Skin epidermis (tissue), 12 donors: ENCODE measurements at regions not wholly inside any gene's neighbourhood (a gene's known extent, or its start where the extent isn't known, plus 50 kb on each side); places are given as distances from the start of the nearest gene placed in this dataset.

ENCODE experiments used
- H3K27ac ChIP-seq, 21 experiments: fragments of 200-600 bp; sonication (generic) in 11 of 21; one replicate each; pipeline ENCODE4 v1.5.0; 2020; ENCODE audit warnings: mild to moderate bottlenecking in 3 of 21, inconsistent platforms in 2 of 21, moderate library complexity in 2 of 21
- H3K4me3 ChIP-seq, 7 experiments: fragments of 200-600 bp; sonication (generic) in 2 of 7; one replicate each; pipeline ENCODE4 v1.5.0; 2020; ENCODE audit warnings: inconsistent platforms in 2 of 7, mild to moderate bottlenecking in 2 of 7, moderate library complexity in 1 of 7

GRCh38 chr9:129253803-129254381 is 75.8 kb upstream of the IER5L start:
- Histone ChIP-seq H3K27ac (peak overlapping the region in 1 of 21 experiments; percentile 3), H3K4me3 (no peak overlapping the region)

- peak overlapping the region in 1 of 21 experiments; percentile 3 for H3K27ac ChIP-seq
- no peak overlapping the region for H3K4me3 ChIP-seq
These were observed 75.1 kb upstream of the IER5L start for GRCh38 chr9:129252937-129253802.

GRCh38 chr9:129250786-129251185 is 72.7 kb upstream of the IER5L start:
- no peak overlapping the region for H3K4me3 ChIP-seq

DNA sequence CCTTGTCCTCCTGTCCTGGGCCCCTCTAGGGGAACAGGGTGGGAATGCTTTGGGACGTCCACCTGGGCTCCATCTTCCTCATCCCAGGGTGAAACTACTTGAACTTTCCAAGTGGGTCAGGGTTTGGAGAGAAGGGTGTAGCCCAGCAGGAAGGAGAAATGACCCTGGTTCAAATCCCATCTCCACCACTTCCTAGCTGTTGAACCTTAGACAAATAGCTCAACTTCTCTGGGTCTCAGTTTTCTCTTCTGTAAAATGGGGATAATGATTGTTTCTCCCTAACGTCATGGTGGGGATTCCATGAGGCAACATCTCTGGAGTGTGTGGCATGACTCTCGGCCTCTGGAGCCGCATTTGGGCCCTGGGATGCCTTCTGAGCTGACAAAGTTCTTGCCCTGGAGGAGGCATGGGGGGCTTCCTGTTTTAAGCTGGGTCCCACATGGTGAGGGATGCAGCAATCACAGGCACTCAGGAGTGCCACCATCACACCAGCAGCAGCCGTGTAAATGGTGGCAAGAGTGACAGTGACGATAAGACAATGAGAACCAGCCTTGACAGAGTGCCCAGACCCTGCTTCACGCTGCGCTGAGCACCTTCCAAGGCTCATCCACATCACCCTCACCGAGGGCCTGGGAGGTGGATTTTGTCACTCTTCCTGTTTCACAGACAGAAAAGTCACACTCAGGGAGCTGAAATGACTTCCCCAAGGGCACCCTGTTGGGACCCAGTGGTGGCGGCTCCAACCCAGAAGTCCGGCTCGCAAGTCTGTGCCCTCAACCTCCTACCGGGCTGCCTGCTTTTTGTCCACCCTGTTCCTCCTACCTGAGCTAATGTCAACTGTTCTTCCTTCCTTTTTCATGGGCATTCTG is 69.5 kb upstream of the IER5L start:
- no peak overlapping the region for H3K4me3 ChIP-seq
- H3K27ac ChIP-seq: no peak overlapping the region

More at GRCh38 chr9:129250786-129251185, 72.7 kb upstream of the IER5L start:
- H3K27ac ChIP-seq: no peak overlapping the region

- Histone ChIP-seq H3K4me3 (no peak overlapping the region), H3K27ac (no peak overlapping the region)
These were observed 67.2 kb upstream of the IER5L start for GRCh38 chr9:129245276-129245675.

DNA sequence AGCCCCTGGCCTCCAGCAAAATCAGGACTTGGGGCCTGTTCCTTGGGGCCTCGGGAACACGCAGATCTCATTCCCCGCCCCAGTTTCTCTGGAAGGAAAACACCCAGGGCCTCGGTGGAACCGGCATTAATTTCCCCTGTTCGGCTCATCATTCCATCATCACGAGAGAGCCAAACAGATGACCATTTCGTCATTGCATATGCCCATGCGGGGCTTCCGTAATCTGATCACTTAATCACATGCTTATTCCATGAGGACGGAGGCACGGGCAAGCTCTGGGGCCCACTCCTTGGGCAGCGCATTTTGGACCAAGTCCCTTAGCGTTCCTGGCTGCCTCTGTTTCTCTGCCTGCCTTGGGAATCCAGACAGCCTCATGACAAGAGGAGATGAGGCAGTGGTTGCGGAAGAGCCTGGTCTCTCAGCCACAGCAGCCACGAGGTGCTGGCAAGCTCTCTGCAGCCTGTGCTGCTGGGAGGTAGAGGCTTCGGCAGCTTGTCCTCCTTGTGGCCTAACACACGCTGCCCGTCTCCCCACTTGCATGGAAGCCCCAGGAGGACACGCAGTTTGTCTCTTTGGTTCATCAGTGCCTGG is 65.0 kb upstream of the IER5L start:
- peak overlapping the region in 7 of 21 experiments; percentile 4 to 79 (median 49) for H3K27ac ChIP-seq

GRCh38 chr9:129242191-129242941 is 64.3 kb upstream of the IER5L start:
- Histone ChIP-seq H3K4me3 (no peak overlapping the region), H3K27ac (peak overlapping the region in 6 of 21 experiments; percentile 4 to 79 (median 50))

More for the DNA sequence above, 65.0 kb upstream of the IER5L start:
- no peak overlapping the region for H3K4me3 ChIP-seq

DNA sequence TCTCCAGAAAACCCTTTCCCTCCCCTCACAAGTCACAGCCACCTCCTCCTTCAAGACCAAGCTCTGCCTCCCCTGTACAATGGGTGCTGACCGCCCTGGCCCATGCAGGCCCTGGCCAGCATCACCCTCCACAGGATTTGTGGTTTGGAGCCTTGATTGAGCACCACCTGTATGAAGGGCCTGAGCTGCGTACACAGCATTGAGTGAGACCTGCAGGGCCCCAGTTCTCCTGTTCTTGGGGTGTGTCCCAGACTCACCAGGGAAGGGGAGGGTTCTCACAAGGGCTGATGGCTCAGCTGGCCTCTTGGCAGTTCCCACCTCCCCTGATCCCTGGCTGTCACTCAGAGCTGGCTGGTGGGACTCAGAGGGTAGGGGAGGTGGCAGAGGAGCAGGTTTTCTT is 63.7 kb upstream of the IER5L start:
- Histone ChIP-seq H3K27ac (peak overlapping the region in 2 of 21 experiments; percentile 47 to 79), H3K4me3 (no peak overlapping the region)

DNA sequence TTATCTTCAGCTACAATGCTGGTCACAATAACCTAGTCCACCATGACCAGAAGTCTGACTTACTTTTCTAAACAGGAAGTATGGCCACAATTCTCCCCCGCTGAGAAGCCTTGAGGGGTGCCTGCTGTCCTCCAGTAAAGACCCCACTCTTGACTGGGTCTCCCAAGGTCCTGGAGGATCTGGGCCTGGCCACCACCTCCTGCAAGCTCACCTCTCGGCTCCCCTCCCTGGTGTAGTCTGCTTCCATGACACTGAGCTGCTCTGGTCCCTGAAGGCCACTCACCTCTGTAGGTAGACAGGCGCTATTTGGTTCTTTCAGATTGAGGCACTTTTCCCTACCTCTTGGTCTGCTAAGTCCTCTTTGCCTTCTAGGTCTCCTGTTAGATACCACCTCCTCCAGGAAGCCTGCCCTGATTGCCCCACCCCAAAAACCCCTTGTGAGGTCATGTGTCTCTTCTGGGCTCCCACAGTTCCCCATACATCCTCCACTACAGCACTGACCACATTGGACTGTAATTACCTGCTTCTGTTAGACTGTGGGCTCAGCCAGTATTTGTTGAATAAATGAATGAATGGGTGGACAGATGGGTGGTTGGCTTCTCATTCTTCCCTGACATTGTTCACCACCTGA is 62.6 kb upstream of the IER5L start:
- H3K27ac ChIP-seq: peak overlapping the region in 1 of 21 experiments; percentile 19
- H3K4me3 ChIP-seq: no peak overlapping the region

- Histone ChIP-seq H3K4me3 (no peak overlapping the region), H3K27ac (no peak overlapping the region)
These were observed 62.0 kb upstream of the IER5L start for GRCh38 chr9:129239946-129240490.

DNA sequence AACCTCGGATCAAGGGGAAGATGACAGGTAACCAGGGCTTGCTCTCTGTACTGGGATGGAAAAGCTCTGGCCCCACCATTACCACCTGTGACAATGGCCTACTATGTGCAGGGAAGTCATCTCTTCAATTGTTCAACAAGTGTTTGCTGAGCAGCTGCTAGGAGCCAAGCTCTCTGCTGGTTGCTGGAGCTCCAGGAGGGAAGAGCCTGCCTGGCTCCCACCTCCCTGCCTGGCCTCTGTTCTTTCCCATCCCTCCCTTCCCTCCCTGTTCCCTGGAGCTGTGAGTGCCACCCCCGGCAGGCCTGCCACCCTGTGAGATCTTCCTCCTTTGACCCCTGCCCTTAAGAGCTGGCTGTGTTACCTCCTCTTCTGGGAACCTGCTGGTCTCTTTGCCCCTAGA is 59.7 kb upstream of the IER5L start:
- Histone ChIP-seq H3K4me3 (no peak overlapping the region), H3K27ac (peak overlapping the region in 8 of 21 experiments; percentile 1 to 89 (median 56))

GRCh38 chr9:129237164-129237611 is 59.1 kb upstream of the IER5L start:
- H3K4me3 ChIP-seq: peak overlapping the region in 3 of 7 experiments; percentile 4 to 12 (median 7)
- peak overlapping the region in 11 of 21 experiments; percentile 1 to 89 (median 45) for H3K27ac ChIP-seq

DNA sequence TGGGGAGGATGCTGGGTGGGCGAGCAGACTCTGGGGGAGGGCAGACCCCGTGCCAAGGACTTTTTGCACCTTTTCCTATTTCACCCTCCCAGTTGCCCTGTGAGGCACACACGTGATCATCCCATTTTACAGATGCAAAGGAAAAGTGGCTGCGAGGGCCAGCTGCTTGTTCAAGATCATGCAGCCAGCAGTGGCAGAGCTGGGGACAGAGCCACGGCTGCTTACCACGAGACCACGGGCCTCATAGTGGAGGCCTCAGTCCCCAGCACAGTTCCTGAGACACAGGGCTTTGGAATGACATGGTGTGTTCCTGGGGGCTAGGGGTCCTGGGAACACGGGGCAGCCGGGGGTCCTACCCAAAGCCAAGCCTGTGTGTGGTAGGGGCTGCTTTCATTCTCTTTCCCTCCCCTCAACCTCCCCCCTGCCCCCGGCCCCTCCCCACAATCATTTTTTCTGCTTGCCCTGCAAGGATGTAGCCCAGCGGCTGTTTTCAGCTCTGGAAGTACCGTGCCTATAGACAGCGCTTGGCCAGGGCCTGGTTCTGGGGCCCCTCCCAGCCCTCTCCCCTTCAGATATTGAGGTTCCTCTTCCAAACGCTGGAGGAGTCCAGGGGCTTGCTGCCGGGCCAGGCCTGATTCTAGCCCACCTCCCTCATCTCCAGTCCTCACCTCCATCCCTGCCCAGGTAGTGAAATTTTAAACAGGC is 58.5 kb upstream of the IER5L start:
- peak overlapping the region in 3 of 7 experiments; percentile 4 to 8 (median 8) for H3K4me3 ChIP-seq
- H3K27ac ChIP-seq: peak overlapping the region in 12 of 21 experiments; percentile 1 to 89 (median 38)

DNA sequence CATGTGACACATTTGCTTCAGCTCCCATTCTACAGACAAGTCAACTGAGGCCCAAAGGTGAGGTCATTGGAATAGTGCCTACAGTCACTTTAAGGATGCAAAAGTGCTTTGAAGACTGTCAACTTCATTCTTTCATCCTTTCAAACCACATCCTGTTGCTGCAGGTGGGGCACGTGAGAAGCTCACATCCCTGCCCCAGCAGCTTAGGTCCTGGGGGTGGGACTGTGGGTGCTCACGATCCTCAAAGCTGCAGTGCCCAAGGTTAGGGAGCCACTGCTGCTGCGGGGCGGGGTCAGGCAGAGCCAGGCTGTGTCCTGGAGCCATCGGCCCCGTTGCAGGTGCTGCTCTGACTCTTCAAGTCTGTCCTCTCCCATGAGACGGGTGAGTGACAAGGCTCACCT is 57.9 kb upstream of the IER5L start:
- H3K4me3 ChIP-seq: peak overlapping the region in 3 of 7 experiments; percentile 4 to 8 (median 8)
- peak overlapping the region in 8 of 21 experiments; percentile 1 to 89 (median 45) for H3K27ac ChIP-seq

DNA sequence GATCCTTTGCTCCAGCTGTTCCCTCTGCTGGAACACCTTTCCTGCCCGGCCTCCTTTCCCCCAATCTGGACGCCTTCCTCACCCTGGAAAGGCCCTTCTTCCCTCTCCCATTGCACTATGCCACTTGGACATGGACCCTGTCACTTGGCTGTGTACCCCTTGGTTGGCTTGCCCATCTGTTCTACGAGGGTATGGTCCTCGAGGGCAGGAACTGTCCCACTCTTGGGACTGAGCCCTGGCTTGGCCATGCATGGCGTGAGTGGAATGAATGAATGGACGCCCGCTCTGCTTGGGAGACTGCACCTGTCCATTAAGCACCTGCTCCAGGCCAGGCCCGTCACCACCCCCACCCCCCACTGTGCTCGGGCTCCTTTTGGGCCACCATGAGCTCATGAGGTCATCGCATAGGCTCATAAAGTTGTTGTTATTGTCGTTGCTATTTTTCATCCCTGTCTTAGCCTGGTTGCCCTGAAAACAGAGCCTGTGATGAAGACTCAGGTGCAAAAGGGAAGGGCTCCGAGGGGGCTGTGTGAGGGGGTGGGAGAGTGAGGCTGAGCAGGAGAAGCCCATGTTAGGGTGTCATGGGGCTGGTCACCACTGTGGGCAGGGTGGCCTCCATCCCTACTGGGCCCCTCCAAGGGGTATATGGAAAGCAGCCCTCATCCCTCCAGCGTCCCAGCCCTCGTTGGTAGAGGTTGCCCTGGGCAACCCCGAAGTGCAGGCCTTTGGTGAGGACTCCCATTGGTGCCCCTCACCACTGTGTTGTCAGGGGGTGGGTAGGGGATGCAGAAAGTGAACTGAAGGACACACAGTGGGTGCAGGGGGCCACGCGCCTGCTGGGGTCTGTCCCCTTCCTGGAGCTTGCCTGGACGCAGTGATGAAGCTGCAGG is 57.2 kb upstream of the IER5L start:
- Histone ChIP-seq H3K4me3 (no peak overlapping the region), H3K27ac (peak overlapping the region in 4 of 21 experiments; percentile 32 to 89 (median 82))

- Histone ChIP-seq H3K27ac (peak overlapping the region in 2 of 21 experiments; percentile 44 to 83), H3K4me3 (no peak overlapping the region)
These were observed 56.4 kb upstream of the IER5L start for GRCh38 chr9:129234491-129234890.
